GM19468 (cell line): ENCODE measurements at regions not wholly inside any gene's neighbourhood (a gene's known extent, or its start where the extent isn't known, plus 50 kb on each side); places are given as distances from the start of the nearest gene placed in this dataset.
"Not testable (repeated sequence)": the region's sequence is repeated elsewhere in the genome, so short reads cannot be mapped to it uniquely, and the experiment has no call there.

Source experiments
- ATAC-seq: cut with Tn5 transposase; IDR thresholded peaks from one replicate; pipeline ENCODE4 v1.9.1; 2021; ENCODE audit warnings: mild to moderate bottlenecking, moderate library complexity, moderate number of reproducible peaks; ENCODE audit not compliant: unreplicated experiment; ENCODE audit errors: extremely low read depth

DNA sequence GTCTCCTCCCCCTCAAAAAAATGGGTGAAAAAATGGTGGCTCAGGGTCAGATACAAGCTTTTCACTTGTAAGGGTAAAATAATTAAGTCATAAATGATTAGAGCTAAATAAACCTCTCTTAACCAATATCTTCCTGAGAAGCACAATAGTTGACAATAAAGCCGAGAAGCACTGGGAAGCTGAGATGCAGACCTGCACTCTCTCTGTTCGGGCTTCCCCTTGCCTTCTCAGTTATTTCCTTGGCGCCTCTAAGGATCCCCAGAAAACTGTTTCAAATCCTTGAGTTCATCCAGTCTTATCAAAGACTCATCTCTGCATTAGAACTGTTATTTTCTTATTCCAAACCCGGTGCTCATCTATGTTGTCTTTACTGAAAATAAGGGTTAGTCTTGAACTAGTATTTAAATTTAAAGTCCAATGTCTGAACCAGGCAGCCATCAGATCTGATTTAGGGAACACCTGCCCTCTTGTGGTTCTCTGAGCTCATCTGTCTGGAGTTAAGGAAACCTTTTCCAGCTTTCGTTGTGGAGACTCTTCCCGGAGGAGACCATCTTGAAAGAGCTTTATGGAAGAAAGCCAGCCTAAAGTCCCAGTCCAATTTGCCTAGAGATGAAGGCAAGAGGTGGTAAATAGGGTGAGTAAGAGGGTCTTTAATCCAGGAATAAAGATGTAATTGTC, 256.4 kb upstream of the MCTP2 start:
- no peak for ATAC-seq

- no peak for ATAC-seq
Measured at GRCh38 chr15:93973287-93973686, 258.1 kb upstream of the MCTP2 start.

GRCh38 chr15:93968773-93969172, 262.6 kb upstream of the MCTP2 start:
- no peak for ATAC-seq

DNA sequence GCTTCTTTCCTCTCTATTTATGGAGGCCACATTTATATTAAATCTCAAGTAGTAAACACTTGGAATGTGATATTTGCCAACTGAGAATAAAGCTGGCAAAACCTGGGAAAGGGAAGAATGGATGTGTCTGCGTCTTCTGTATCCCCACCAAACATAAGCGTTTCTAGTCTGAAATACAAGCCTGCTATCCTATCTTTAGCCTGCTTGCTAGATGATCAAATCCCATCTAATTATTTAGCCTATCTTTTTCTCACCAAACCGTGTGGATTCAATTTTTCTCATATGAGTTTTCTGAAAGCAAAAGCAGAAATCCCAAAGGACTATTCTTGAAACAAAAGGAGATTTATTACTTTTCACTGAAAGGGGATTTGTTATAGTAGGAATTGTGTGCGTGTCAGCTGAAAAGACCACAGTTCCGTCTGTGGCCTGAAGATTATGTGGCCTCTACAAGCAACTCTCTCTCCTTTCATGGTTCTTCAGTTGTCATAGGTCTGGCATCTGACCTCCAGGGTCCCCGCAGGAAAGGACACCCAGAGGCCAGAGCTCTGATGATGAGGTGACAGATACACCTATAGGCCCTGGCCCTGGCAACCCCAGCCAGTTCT, 266.0 kb upstream of the MCTP2 start:
- no peak for ATAC-seq

- no peak for ATAC-seq
Measured at GRCh38 chr15:93954985-93955571, 276.3 kb upstream of the MCTP2 start.

GRCh38 chr15:93948726-93949125, 282.6 kb upstream of the MCTP2 start:
- ATAC-seq = no peak

- no peak for ATAC-seq
Measured at GRCh38 chr15:93943586-93943985, 287.8 kb upstream of the MCTP2 start.

DNA sequence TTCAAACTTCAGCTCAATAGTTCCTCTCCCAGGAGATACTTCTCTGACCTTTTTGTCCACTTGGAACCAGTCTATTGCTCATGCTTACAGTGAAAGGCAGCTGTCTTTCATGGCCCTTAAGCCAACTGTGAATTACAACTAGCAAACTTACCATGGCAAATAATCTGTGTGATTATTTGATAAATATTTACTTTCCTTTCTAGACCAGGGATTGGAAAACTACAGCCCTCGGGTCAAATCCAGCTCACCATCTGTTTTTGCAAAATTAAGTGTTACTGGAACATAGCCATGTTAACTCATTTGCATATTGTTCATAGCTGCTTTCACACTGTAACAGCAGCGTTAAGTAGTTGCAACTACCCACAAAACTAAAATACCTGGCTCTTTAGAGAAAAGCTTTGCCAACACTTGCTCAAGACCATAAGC, 289.1 kb upstream of the MCTP2 start:
- ATAC-seq = no peak

GRCh38 chr15:93941697-93942096, 289.7 kb upstream of the MCTP2 start:
- no peak for ATAC-seq

GRCh38 chr15:93940226-93940625, 291.1 kb upstream of the MCTP2 start:
- no peak for ATAC-seq

- peak; percentile 67 for ATAC-seq
Measured at GRCh38 chr15:93932164-93932776, 299.1 kb upstream of the MCTP2 start.

DNA sequence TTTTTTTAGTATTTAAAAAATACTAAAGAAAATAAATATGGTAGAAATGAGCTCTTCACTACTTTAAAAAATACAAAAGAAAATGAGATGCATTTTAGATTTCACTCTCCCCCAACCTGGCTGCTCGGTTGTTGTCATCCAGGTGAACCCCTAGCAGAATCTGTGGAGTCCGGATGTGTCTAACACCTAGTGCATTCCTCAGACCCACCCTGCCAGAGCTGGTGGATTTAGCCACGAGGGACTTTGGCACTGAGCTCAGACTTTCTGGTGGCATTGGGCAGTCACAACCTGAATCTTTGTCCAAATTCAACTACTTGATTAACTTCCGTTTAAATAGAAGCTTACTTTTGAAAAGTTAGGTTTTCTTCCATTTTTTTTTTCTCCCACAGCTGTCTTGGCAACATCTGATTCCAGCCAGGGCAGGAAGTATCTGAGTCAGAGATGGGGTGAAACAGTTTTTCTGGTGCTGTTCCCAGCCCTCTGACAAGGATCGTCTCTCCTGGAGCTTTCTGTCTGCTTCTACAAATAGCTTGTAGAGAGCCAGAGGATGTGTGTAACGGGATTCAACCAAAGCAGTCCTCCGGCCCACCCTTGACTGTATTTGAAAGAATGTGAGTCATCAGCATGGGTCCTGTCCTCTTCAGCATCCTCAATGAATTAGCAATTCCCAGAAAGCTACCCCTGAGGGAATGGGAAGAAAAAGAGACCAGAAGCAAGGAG, 301.8 kb upstream of the MCTP2 start:
- no peak for ATAC-seq

GRCh38 chr15:93920204-93920603, 311.2 kb upstream of the MCTP2 start:
- ATAC-seq = no peak

GRCh38 chr15:93918801-93919200, 312.6 kb upstream of the MCTP2 start:
- not testable (repeated sequence) for ATAC-seq

DNA sequence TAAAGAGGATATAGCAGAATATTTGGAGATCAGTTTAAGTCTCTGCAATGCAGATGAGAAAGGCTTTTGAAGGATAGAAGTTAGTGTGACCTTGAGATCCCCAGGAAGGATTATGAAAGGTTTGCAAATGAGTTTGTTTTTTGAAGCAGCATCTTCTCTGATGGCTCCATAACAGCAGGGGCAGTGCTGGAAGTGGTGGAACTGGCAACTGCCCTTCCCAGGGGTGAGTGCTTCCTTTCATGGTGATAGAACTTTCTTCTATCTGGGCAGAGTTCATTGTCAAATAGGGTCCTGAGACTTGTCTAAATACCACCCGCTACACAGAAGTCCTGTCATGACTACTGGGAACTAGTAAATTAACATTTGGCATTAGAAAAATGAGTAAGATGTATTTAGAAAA, 314.2 kb upstream of the MCTP2 start:
- no peak for ATAC-seq

- no peak for ATAC-seq
Measured at GRCh38 chr15:93913871-93914270, 317.5 kb upstream of the MCTP2 start.

GRCh38 chr15:93913310-93913709, 318.1 kb upstream of the MCTP2 start:
- ATAC-seq = peak; percentile 39

DNA sequence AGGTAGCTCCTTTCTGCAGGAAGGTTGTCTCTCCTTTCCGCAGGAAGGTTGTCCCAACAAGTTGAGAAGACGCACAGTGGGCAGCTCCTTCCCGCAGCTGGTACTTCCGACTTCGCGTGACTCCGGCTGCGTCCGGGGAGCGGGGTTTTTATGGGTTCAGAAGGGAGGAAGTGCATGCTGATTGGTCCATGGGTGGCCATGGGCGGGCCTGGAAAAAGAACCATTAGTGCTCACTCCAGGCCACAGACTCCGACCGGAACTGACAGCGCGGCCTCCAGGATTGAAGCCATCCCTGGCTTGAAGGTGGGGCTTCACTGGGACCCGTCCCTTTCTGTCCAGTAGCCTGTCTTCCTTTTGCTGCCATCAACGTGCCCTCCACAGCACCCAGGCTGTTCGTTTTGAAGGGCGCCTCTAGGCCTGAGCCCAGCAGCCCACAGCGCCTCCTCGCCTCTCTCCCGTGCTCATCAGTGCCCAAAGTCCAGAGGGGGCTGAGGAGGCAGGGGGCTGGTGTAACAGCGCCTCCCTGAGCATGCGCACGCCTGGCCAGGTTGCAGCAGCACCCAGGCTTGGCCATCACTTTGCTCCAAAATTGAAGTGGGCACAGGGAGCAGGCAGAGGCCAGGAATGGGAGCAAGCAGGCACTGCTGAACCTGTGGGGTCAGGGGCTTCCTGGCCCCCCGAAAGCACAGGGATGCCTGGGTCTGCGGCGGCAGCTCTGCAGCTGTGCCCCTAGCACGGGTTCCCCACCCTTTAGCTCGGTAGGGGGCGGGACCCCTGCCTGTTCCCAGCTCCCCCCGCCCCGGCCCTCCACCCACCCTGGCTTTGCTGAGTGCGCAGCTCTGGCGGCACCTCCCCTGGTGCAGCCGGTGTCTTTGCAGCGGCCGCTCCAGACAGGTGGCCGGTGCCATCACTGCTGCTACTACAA, 330.6 kb upstream of the MCTP2 start:
- ATAC-seq = no peak

GRCh38 chr15:93899817-93900216, 331.5 kb upstream of the MCTP2 start:
- no peak for ATAC-seq

DNA sequence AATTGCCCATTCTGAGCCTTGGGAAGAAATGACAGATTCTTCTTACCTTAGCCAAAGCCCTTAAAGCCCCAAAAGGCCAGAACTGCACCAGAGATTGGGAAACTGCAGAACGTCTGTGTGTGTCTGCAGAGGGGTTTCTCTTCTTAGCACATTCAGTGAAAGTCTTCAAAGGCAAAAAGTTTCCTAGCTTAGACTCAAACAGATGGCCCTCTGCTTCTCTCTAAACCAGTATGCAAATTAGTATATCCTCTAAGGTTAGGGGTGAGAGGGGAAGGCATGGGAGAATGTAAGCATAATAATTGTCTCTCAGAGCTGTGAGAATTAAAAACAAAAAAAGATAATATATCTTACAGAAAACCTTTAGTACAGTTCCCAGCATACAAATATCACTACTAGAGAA, 334.0 kb upstream of the MCTP2 start:
- ATAC-seq = no peak
